ENCODE measurements at regions not wholly inside any gene's neighbourhood (a gene's known extent, or its start where the extent isn't known, plus 50 kb on each side); places are given as distances from the start of the nearest gene placed in this dataset.

DNA sequence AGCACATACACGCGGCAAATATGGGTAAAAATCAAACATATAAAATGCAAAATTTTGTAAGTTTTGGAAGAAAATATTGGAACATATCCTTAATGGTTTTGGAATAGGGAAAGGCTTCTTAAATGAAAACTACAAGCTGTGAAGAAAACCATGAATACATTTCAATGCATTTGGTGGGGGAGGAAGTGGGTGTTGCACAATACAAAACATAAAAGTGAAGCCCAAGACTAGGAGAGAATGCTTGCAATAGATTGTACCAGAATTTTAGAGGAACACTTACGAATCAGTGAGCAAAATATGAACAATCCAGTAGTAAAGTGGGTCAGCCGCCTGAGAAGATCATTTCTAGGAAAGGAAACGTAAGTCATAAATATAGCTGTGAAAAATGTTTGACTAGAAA is 322.6 kb upstream of the MKI67 start:
- no peak for DNase-seq (ENCODE audit: low read depth)
- TF ChIP-seq, protein P1, sequence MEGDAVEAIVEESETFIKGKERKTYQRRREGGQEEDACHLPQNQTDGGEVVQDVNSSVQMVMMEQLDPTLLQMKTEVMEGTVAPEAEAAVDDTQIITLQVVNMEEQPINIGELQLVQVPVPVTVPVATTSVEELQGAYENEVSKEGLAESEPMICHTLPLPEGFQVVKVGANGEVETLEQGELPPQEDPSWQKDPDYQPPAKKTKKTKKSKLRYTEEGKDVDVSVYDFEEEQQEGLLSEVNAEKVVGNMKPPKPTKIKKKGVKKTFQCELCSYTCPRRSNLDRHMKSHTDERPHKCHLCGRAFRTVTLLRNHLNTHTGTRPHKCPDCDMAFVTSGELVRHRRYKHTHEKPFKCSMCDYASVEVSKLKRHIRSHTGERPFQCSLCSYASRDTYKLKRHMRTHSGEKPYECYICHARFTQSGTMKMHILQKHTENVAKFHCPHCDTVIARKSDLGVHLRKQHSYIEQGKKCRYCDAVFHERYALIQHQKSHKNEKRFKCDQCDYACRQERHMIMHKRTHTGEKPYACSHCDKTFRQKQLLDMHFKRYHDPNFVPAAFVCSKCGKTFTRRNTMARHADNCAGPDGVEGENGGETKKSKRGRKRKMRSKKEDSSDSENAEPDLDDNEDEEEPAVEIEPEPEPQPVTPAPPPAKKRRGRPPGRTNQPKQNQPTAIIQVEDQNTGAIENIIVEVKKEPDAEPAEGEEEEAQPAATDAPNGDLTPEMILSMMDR (conservative IDR thresholded peaks at IDR 0.05; ENCODE audit: low read depth, low read length) = no peak
- H3K4me3 ChIP-seq (ENCODE audit: low read length) = no peak overlapping the region

DNA sequence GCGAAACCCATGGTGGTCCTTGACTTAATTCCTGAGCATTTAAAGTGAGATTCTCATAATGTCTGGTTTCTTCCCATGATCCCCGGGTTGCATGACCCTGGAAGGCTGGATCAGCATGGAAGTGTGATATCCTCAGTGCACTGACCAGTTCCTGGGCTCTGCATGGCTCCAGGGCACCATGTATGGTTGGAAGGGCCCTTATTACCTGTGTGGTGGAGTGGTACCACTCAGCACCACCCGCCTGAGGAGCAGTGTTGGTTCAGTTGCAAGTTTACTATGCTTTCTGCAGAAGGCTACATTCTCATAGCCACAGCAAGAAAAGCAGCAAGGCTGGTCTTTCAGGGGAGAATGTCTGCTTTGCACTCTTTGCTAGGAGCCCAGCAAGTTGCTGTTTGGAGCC is 325.7 kb upstream of the MKI67 start:
- DNase-seq (ENCODE audit: low read depth) = no peak
- TF ChIP-seq, protein P1 (conservative IDR thresholded peaks at IDR 0.05; ENCODE audit: low read depth, low read length) = no peak

DNA sequence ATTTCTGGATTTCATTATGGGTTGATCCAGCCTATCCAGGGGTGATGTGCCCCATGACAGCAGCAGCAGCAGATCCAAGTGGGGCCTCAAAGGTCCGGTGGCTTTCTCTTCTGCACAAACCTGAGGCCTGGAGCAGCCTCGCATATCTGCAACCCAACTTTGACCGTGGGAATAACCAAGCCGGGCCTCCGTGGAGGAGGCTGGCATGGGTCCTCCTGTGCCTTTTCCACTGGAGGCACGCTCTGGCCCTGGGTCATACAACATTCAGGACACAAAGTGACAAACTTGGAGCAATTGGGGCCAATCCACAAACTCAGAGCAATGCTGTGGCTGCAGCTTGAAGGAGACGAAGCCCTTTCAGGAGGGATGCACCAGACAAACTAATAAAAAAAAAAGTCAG is 330.0 kb upstream of the MKI67 start:
- TF ChIP-seq, protein P1 (conservative IDR thresholded peaks at IDR 0.05; ENCODE audit: low read depth, low read length) = no peak
- no peak for DNase-seq (ENCODE audit: low read depth)
- no peak overlapping the region for H3K4me3 ChIP-seq (ENCODE audit: low read length)

More for the DNA sequence above, 325.7 kb upstream of the MKI67 start:
- H3K4me3 ChIP-seq (ENCODE audit: low read length) = no peak overlapping the region

DNA sequence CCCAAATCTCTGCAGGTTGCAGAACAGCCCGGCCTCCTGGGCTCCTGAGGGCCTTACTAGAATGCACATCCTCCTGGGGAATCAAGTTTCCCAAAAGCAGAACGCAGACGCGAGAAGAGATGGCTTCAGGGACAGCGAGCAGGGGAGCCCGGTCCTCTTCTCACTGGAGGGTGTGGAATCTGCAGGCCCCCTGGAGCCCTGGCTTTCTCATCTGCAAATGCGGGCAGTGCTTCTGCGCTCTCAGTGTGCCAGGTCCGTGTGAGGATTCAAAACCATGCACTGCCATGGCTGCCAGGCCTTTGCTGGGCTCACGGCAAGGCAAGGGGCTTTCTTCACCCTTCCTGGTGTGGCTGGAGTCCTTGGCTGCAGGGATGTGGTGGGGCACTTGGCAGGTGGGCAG is 330.9 kb upstream of the MKI67 start:
- H3K4me3 ChIP-seq (ENCODE audit: low read length) = no peak overlapping the region
- no peak for DNase-seq (ENCODE audit: low read depth)
- TF ChIP-seq, protein P1 (conservative IDR thresholded peaks at IDR 0.05; ENCODE audit: low read depth, low read length) = no peak

DNA sequence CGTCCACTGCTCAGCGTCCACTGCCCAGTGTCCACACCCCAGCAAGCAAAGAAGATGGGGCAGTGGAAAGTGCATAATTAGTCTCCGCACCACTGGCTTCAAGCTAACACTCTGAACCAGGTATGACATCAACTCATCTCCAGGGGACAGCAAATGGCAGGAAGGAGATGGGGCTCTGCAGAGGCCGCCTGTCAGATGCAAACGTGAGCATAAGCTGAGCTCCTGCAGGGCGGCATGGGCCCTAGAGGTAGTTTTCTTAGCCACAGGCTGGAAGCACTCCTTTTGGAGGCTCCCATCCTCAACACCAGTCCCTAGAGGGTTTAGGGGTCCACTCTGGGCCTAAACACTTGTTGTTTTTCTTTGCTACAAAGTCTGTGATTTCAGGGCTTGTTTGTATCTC is 335.8 kb upstream of the MKI67 start:
- no peak for DNase-seq (ENCODE audit: low read depth)
- TF ChIP-seq, protein P1 (conservative IDR thresholded peaks at IDR 0.05; ENCODE audit: low read depth, low read length) = no peak
- H3K4me3 ChIP-seq (ENCODE audit: low read length) = no peak overlapping the region

DNA sequence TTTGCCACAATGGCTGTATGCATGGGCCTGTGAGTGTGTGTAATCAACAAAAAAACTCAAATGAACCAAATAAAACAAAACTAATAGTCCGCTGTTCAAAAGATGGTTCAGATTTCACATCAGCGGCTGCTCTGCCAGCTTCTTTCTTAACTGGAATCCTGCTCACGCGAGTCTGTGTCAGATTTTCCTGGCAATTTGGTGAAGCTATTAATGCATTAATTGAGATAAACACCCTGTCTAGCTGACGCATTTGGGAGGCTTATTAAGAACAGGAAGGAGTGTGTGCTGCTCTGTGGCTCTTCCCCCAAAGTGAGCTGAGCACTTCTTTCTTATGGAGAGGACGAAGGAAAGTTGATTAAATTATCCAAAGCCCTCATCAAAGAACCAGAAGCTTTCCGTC is 336.6 kb upstream of the MKI67 start:
- H3K4me3 ChIP-seq (ENCODE audit: low read length) = no peak overlapping the region
- TF ChIP-seq, protein P1 (conservative IDR thresholded peaks at IDR 0.05; ENCODE audit: low read depth, low read length) = no peak

DNA sequence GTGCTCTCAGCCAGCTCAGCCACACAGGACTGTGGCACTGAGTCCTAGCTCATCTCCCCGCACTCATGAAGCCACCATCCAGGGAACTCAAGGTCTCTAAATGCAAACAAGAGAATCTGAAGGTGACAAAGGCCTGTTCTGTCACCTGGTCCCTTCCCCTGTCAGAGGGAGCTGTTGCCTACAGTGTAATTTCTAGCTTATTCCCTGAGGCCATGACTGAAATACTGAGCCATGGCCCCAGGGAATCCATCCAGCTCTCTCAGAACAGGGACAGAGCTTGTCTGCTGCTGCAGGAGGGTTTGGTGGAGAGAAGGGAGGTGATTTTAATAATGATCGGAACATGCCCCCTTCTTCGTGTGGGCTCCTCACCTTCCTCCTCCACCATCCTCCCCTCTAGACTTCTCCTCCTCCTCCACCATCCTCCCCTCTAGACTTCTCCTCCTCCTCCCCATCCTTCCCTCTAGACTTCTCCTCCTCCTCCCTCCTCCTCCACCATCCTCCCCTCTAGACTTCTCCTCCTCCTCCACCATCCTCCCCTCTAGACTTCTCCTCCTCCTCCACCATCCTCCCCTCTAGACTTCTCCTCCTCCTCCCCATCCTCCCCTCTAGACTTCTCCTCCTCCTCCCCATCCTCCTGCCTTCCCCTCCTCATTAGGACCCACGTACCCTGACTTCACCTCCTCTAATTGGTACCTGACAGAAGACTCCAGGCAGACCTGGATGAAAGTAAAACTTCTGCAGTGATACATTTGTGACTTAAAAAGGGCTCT is 338.0 kb upstream of the MKI67 start:
- H3K4me3 ChIP-seq (ENCODE audit: low read length) = no peak overlapping the region
- TF ChIP-seq, protein P1 (conservative IDR thresholded peaks at IDR 0.05; ENCODE audit: low read depth, low read length) = no peak
- DNase-seq (ENCODE audit: low read depth) = peak; percentile 11

More for the DNA sequence above, 336.6 kb upstream of the MKI67 start:
- DNase-seq (ENCODE audit: low read depth) = no peak
